BLaER1 treated with 17β-estradiol and CSF1 and Interleukin-3, amounts not matched to agents 10 nM and 100 nM (cell line): ENCODE measurements at regions not wholly inside any gene's neighbourhood (a gene's known extent, or its start where the extent isn't known, plus 50 kb on each side); places are given as distances from the start of the nearest gene placed in this dataset.

Experiments used
- H3K27ac ChIP-seq, 11 experiments: shearing (Covaris generic); formaldehyde crosslinking; 2 replicates each; pipeline ENCODE4 v1.8.1; 2022
- H3K27me3 ChIP-seq, 11 experiments: shearing (Covaris generic); formaldehyde crosslinking; 2 replicates each; pipeline ENCODE4 v1.8.1; 2022
- H3K36me3 ChIP-seq, 11 experiments: shearing (Covaris generic); formaldehyde crosslinking; 2 replicates each; pipeline ENCODE4 v1.8.1; 2022
- H3K4me1 ChIP-seq, 10 experiments: shearing (Covaris generic); formaldehyde crosslinking; 2 replicates each; pipeline ENCODE4 v1.8.1; 2022
- H3K4me2 ChIP-seq, 11 experiments: shearing (Covaris generic); formaldehyde crosslinking; 2 replicates each; pipeline ENCODE4 v1.8.1; 2022
- H3K4me3 ChIP-seq, 10 experiments: shearing (Covaris generic); formaldehyde crosslinking; 2 replicates each; pipeline ENCODE4 v1.8.1; 2022
- H3K9ac ChIP-seq, 11 experiments: shearing (Covaris generic); formaldehyde crosslinking; 2 replicates each; pipeline ENCODE4 v1.8.1; 2022
- H3K9me3 ChIP-seq, 11 experiments: shearing (Covaris generic); formaldehyde crosslinking; replicated peaks in 1 of 11; 2 replicates each; pipeline ENCODE4 v1.8.1; 2022
- H4K20me1 ChIP-seq, 11 experiments: shearing (Covaris generic); formaldehyde crosslinking; 2 replicates each; pipeline ENCODE4 v1.8.1; 2022
- Cebpa-rat ChIP-seq, 11 experiments: shearing (Covaris generic); IDR thresholded peaks; 2 replicates each; pipeline ENCODE4 v1.8.1; 2022

GRCh38 chr2:204483608-204484081, 61.6 kb upstream of the PARD3B start:
- Histone ChIP-seq H4K20me1 (no peaks in the 10 kb centered on the region), H3K9ac (no peak overlapping the region), H3K9me3 (no peaks in the 10 kb centered on the region), H3K4me1 (peaks cover 0 to 10% (median 0%) of the 10 kb centered on the region in 10 experiments; a peak in 2 of 20 replicates), H3K4me3 (no peak overlapping the region), H3K4me2 (no peak overlapping the region), H3K36me3 (no peaks in the 10 kb centered on the region), H3K27ac (no peak overlapping the region), H3K27me3 (no peaks in the 10 kb centered on the region)
- no peak for TF ChIP-seq Cebpa-rat (IDR thresholded peaks at IDR 0.05)

- Histone ChIP-seq H3K36me3 (no peaks in the 10 kb centered on the region), H3K27ac (no peak overlapping the region), H3K4me1 (no peaks in the 10 kb centered on the region), H4K20me1 (no peaks in the 10 kb centered on the region), H3K9ac (no peak overlapping the region), H3K9me3 (no peaks in the 10 kb centered on the region), H3K27me3 (no peaks in the 10 kb centered on the region), H3K4me2 (no peak overlapping the region), H3K4me3 (no peak overlapping the region)
- TF ChIP-seq Cebpa-rat (IDR thresholded peaks at IDR 0.05), result no peak
Observed at GRCh38 chr2:204486321-204486720, 59.0 kb upstream of the PARD3B start.

- Histone ChIP-seq H3K9ac (no peak overlapping the region), H3K27ac (no peak overlapping the region), H3K36me3 (no peaks in the 10 kb centered on the region), H3K9me3 (no peaks in the 10 kb centered on the region), H3K4me1 (no peaks in the 10 kb centered on the region), H4K20me1 (no peaks in the 10 kb centered on the region), H3K4me3 (no peak overlapping the region), H3K27me3 (no peaks in the 10 kb centered on the region), H3K4me2 (no peak overlapping the region)
- TF ChIP-seq Cebpa-rat (IDR thresholded peaks at IDR 0.05), result no peak
Observed at GRCh38 chr2:204486805-204487204, 58.5 kb upstream of the PARD3B start.

- Histone ChIP-seq H3K27ac (no peak overlapping the region), H3K4me2 (no peak overlapping the region)
Observed at GRCh38 chr2:204487447-204488229, 57.6 kb upstream of the PARD3B start.

GRCh38 chr2:204491528-204491927, 53.7 kb upstream of the PARD3B start:
- no peak for TF ChIP-seq Cebpa-rat (IDR thresholded peaks at IDR 0.05)
- no peaks in the 10 kb centered on the region for H3K9me3 ChIP-seq
- no peaks in the 10 kb centered on the region for H3K36me3 ChIP-seq
- no peak overlapping the region for H3K9ac ChIP-seq
- H3K27me3 ChIP-seq, result no peaks in the 10 kb centered on the region
- H3K27ac ChIP-seq, result no peak overlapping the region
- no peaks in the 10 kb centered on the region for H4K20me1 ChIP-seq
- H3K4me1 ChIP-seq, result no peaks in the 10 kb centered on the region
- no peak overlapping the region for H3K4me3 ChIP-seq
- no peak overlapping the region for H3K4me2 ChIP-seq

More at GRCh38 chr2:204487447-204488229, 57.6 kb upstream of the PARD3B start:
- Histone ChIP-seq H4K20me1 (no peaks in the 10 kb centered on the region), H3K4me3 (no peak overlapping the region), H3K9me3 (no peaks in the 10 kb centered on the region), H3K9ac (no peak overlapping the region), H3K4me1 (no peaks in the 10 kb centered on the region), H3K27me3 (no peaks in the 10 kb centered on the region), H3K36me3 (no peaks in the 10 kb centered on the region)
- TF ChIP-seq Cebpa-rat (IDR thresholded peaks at IDR 0.05), result no peak

GRCh38 chr2:204492417-204492816, 52.9 kb upstream of the PARD3B start:
- no peaks in the 10 kb centered on the region for H3K27me3 ChIP-seq
- H3K9me3 ChIP-seq, result no peaks in the 10 kb centered on the region
- H3K27ac ChIP-seq, result no peak overlapping the region
- no peaks in the 10 kb centered on the region for H4K20me1 ChIP-seq
- H3K4me2 ChIP-seq, result no peak overlapping the region
- H3K4me1 ChIP-seq, result no peaks in the 10 kb centered on the region
- no peaks in the 10 kb centered on the region for H3K36me3 ChIP-seq
- no peak for TF ChIP-seq Cebpa-rat (IDR thresholded peaks at IDR 0.05)
- H3K9ac ChIP-seq, result no peak overlapping the region
- H3K4me3 ChIP-seq, result no peak overlapping the region

GRCh38 chr2:204494681-204495080, 50.6 kb upstream of the PARD3B start:
- H3K4me2 ChIP-seq, result no peak overlapping the region
- no peaks in the 10 kb centered on the region for H3K4me1 ChIP-seq
- TF ChIP-seq Cebpa-rat (IDR thresholded peaks at IDR 0.05), result no peak
- no peak overlapping the region for H3K9ac ChIP-seq
- H3K27ac ChIP-seq, result no peak overlapping the region
- no peaks in the 10 kb centered on the region for H4K20me1 ChIP-seq
- H3K9me3 ChIP-seq, result no peaks in the 10 kb centered on the region
- no peaks in the 10 kb centered on the region for H3K27me3 ChIP-seq
- no peaks in the 10 kb centered on the region for H3K36me3 ChIP-seq
- H3K4me3 ChIP-seq, result no peak overlapping the region

- TF ChIP-seq Cebpa-rat (IDR thresholded peaks at IDR 0.05), result no peak
- no peaks in the 10 kb centered on the region for H3K4me1 ChIP-seq
- H3K9me3 ChIP-seq, result no peaks in the 10 kb centered on the region
- no peak overlapping the region for H3K4me3 ChIP-seq
- H4K20me1 ChIP-seq, result no peaks in the 10 kb centered on the region
- no peaks in the 10 kb centered on the region for H3K27me3 ChIP-seq
- H3K9ac ChIP-seq, result no peak overlapping the region
- no peak overlapping the region for H3K27ac ChIP-seq
- no peak overlapping the region for H3K4me2 ChIP-seq
- no peaks in the 10 kb centered on the region for H3K36me3 ChIP-seq
Observed at GRCh38 chr2:204495381-204495780, 49.9 kb upstream of the PARD3B start.
